Cardiac muscle cell (in vitro differentiated cells and primary cell): ENCODE measurements at regions not wholly inside any gene's neighbourhood (a gene's known extent, or its start where the extent isn't known, plus 50 kb on each side); places are given as distances from the start of the nearest gene placed in this dataset.

Source experiments
- DNase-seq, 2 donors: peaks; one replicate each; pipeline versions ENCODE4 v3.0.0 to v3.0.0-alpha.2; 2010 to 2017; ENCODE audit warnings: low read depth in 1 of 2, low spot score in 1 of 2
- H3K27ac ChIP-seq: fragments of 200-600 bp; sonication (generic); 2 replicates; pipeline ENCODE4 v1.5.1; 2016
- H3K27me3 ChIP-seq: fragments of 200-600 bp; sonication (generic); 2 replicates; pipeline ENCODE4 v1.6.0; 2016; ENCODE audit warnings: control low read depth
- H3K36me3 ChIP-seq: fragments of 200-600 bp; sonication (generic); 2 replicates; pipeline ENCODE4 v1.5.1; 2016; ENCODE audit warnings: control low read depth
- H3K4me1 ChIP-seq: fragments of 200-600 bp; sonication (generic); 2 replicates; pipeline ENCODE4 v1.8.1; 2017; ENCODE audit warnings: low read depth, mild to moderate bottlenecking, mixed run types
- H3K4me3 ChIP-seq: fragments of 200-600 bp; sonication (generic); 2 replicates; pipeline ENCODE4 v1.5.1; 2016; ENCODE audit warnings: mild to moderate bottlenecking
- H3K9me3 ChIP-seq: fragments of 200-600 bp; sonication (generic); 2 replicates; pipeline ENCODE4 v1.5.1; 2017; ENCODE audit warnings: low read depth, mild to moderate bottlenecking, control low read depth
- TF ChIP-seq, protein P1 (sequence below): IDR thresholded peaks from 2 replicates; pipeline ENCODE4 v1.5.1; 2012; ENCODE audit warnings: low read depth, mild to moderate bottlenecking, low read length

DNA sequence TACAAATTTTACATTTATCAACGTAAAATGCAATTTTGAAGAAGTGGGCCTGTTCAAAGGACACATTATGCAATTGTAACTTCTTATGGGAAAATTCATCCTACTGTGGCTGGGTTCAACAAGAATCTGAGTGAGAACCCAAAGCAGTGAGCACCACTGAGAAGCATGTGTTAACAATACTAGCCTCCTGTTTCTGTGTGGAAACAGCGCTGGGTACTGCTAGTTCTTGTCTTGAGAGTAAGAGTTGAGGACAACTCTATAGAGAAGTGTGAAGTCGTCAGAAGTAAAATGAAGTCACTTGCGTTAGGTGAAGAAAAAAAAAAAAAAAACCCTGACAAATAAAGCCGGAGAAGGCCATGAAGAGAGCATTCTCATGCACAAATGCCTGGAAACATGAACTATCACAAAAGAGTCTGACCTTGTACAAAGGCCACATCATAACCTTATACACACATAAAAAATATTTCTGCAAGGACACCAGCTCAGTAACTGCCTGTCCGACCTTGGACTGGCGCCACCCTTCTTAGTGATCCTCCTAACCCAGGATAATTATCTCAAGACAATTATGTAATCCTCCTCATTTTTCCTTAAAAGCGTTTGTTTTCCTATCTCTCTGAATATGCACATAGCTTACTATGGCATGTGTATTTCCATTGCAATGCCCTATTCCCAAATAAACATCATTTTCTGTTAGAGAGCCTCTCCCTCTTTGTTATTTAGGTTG, 554.9 kb downstream of the HTR7 start:
- Histone ChIP-seq H3K4me3 (no peak overlapping the region), H3K27ac (no peak overlapping the region), H3K4me1 (no peaks in the 10 kb centered on the region), H3K27me3 (no peaks in the 10 kb centered on the region), H3K36me3 (no peaks in the 10 kb centered on the region), H3K9me3 (no peaks in the 10 kb centered on the region)
- TF ChIP-seq, protein P1, sequence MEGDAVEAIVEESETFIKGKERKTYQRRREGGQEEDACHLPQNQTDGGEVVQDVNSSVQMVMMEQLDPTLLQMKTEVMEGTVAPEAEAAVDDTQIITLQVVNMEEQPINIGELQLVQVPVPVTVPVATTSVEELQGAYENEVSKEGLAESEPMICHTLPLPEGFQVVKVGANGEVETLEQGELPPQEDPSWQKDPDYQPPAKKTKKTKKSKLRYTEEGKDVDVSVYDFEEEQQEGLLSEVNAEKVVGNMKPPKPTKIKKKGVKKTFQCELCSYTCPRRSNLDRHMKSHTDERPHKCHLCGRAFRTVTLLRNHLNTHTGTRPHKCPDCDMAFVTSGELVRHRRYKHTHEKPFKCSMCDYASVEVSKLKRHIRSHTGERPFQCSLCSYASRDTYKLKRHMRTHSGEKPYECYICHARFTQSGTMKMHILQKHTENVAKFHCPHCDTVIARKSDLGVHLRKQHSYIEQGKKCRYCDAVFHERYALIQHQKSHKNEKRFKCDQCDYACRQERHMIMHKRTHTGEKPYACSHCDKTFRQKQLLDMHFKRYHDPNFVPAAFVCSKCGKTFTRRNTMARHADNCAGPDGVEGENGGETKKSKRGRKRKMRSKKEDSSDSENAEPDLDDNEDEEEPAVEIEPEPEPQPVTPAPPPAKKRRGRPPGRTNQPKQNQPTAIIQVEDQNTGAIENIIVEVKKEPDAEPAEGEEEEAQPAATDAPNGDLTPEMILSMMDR = no peak
- DNase-seq = no peak

DNA sequence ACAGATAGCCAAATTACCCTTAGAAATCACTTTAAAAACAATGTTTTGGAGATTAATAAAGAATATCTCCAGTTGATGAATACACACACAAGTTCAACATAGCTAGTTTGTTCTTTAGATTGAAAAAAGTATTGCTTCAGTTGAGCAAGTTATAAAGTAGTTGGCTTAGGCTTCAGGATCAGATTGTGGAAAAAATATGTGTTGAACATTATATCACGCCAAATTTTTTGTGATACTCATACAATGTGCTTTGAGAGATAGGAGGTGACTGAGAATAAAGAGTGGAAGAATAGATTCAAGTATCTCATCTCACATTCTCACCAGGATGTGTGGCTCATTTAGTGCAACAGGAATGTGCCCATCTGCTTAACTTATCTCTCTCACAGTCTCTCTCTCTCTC, 553.3 kb downstream of the HTR7 start:
- Histone ChIP-seq H3K9me3 (no peaks in the 10 kb centered on the region), H3K36me3 (no peaks in the 10 kb centered on the region), H3K4me3 (no peak overlapping the region), H3K27me3 (no peaks in the 10 kb centered on the region), H3K27ac (no peak overlapping the region), H3K4me1 (no peaks in the 10 kb centered on the region)
- DNase-seq = peak in 1 of 2 donors; percentile 22
- TF ChIP-seq, protein P1 = no peak

DNA sequence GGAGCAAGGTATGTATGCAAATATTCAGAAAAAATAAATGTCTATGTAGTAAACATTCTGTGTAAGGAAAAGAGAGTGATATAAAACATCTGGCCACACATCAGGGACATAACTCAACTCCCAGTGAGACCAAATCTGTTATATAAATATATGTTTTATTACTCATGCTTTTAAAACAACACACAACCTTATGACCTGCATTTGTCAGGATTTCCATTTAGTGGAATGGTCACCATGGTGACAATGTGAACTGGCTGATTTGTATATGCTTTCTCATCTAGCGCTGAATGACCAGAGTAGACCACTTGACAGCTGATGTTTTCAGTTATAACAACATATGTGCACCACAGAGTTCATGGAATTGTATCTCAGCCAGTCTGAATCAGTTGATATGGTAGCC, 551.7 kb downstream of the HTR7 start:
- H3K27ac ChIP-seq = no peak overlapping the region
- H3K9me3 ChIP-seq = no peaks in the 10 kb centered on the region
- peak in 1 of 2 donors; percentile 89 for DNase-seq

DNA sequence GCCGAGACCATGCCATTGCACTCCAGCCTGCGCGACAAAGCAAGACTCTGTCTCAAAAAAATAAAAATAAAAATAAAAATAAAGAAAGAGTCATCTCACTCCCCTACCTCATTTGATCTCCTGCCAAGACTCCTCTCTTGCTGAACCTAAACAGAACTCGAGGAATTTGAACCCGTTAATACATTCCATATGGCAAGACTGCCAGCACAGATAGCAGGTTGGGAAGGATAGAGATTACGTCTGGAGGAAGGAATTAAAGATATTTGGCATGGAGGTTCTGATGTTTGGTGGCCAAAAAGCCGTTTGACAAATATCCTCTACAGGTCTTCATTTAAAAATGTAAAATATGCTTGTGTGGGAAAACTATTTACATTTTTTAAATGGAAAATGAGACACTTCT, 549.6 kb downstream of the HTR7 start:
- Histone ChIP-seq H3K27ac (no peak overlapping the region), H3K4me1 (no peaks in the 10 kb centered on the region)

More for the DNA sequence above, 551.7 kb downstream of the HTR7 start:
- TF ChIP-seq, protein P1 = no peak
- no peaks in the 10 kb centered on the region for H3K27me3 ChIP-seq
- H3K36me3 ChIP-seq = no peaks in the 10 kb centered on the region
- H3K4me1 ChIP-seq = no peaks in the 10 kb centered on the region
- H3K4me3 ChIP-seq = no peak overlapping the region

DNA sequence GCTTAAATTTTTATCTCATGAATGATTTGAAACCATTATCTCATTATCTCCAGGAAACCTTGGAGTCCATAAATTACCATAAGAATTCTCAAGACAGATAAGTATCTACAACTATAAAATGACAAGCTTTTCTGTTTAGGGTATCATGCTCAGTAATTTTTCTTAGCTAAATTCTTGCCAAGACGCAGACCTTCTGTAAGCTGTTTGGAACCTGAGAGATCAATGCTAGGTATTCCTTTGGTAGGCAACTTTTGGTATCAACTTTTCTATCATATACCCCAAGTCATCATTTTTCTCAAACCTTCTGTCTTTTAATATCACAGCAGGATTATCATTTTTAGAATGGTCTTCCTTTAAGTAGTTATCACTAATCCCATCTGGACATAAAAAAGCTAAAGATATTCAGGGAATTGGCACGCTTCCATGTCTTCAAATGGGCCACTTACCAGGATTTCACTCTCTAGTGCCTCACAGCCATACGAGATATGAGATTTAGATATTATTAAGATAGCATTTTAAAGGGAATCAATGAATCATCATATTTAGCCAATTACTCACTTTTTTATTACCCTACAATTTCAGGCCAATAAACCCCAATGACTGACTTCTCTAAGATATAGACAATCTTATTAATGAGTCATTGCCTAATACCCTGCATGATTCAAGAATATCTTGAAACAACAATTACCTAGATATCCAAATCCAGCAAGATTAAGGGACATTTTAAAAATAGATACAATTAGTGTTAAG, 544.1 kb downstream of the HTR7 start:
- no peak for DNase-seq

More for the DNA sequence above, 549.6 kb downstream of the HTR7 start:
- H3K27me3 ChIP-seq = no peaks in the 10 kb centered on the region
- TF ChIP-seq, protein P1 = no peak
- no peaks in the 10 kb centered on the region for H3K9me3 ChIP-seq
- H3K4me3 ChIP-seq = no peak overlapping the region
- no peaks in the 10 kb centered on the region for H3K36me3 ChIP-seq
- DNase-seq = peak in 1 of 2 donors; percentile 74

More for the DNA sequence above, 544.1 kb downstream of the HTR7 start:
- no peaks in the 10 kb centered on the region for H3K27me3 ChIP-seq
- H3K9me3 ChIP-seq = no peaks in the 10 kb centered on the region
- no peaks in the 10 kb centered on the region for H3K4me1 ChIP-seq
- H3K27ac ChIP-seq = no peak overlapping the region
- H3K36me3 ChIP-seq = no peaks in the 10 kb centered on the region
- TF ChIP-seq, protein P1 = no peak
- no peak overlapping the region for H3K4me3 ChIP-seq
